NOMO-1 treated with dmso at 0.1 percent for 144 hours (cell line): ENCODE measurements at regions not wholly inside any gene's neighbourhood (a gene's known extent, or its start where the extent isn't known, plus 50 kb on each side); places are given as distances from the start of the nearest gene placed in this dataset.
"Not testable (repeated sequence)": the region's sequence is repeated elsewhere in the genome, so short reads cannot be mapped to it uniquely, and the experiment has no call there.

Experiments used
- DNase-seq: peaks from one replicate; lab custom pipeline; 2025; ENCODE audit not compliant: unreplicated experiment; lab: John Stamatoyannopoulos, UW

- not testable (repeated sequence) for DNase-seq
Observed at GRCh38 chr2:76697439-76697838, 824.7 kb downstream of the LRRTM4 start.

- no peak for DNase-seq
Observed at GRCh38 chr2:76692908-76693307, 829.3 kb downstream of the LRRTM4 start.

GRCh38 chr2:76688732-76689131, 833.4 kb downstream of the LRRTM4 start:
- DNase-seq = no peak

GRCh38 chr2:76687923-76688322, 834.3 kb downstream of the LRRTM4 start:
- no peak for DNase-seq

- no peak for DNase-seq
Observed at GRCh38 chr2:76684756-76685155, 837.4 kb downstream of the LRRTM4 start.

- DNase-seq = no peak
Observed at GRCh38 chr2:76679025-76679396, 843.2 kb downstream of the LRRTM4 start.

- no peak for DNase-seq
Observed at GRCh38 chr2:76678383-76679024, 843.7 kb downstream of the LRRTM4 start.

GRCh38 chr2:76675212-76675611, 847.0 kb downstream of the LRRTM4 start:
- no peak for DNase-seq

GRCh38 chr2:76672798-76673197, 849.4 kb downstream of the LRRTM4 start:
- no peak for DNase-seq

- DNase-seq = no peak
Observed at GRCh38 chr2:76669966-76670465, 852.2 kb downstream of the LRRTM4 start.

- no peak for DNase-seq
Observed at GRCh38 chr2:76668279-76668678, 853.9 kb downstream of the LRRTM4 start.

- no peak for DNase-seq
Observed at GRCh38 chr2:76667821-76668271, 854.3 kb downstream of the LRRTM4 start.

- no peak for DNase-seq
Observed at GRCh38 chr2:76642129-76642528, 880.0 kb downstream of the LRRTM4 start.

GRCh38 chr2:76641506-76641905, 880.7 kb downstream of the LRRTM4 start:
- no peak for DNase-seq

- DNase-seq = no peak
Observed at GRCh38 chr2:76640905-76641304, 881.3 kb downstream of the LRRTM4 start.

- DNase-seq = no peak
Observed at GRCh38 chr2:76639171-76639680, 883.0 kb downstream of the LRRTM4 start.

GRCh38 chr2:76633276-76633921, 888.8 kb downstream of the LRRTM4 start:
- no peak for DNase-seq

- DNase-seq = no peak
Observed at GRCh38 chr2:76625101-76625500, 897.1 kb downstream of the LRRTM4 start.

GRCh38 chr2:76613330-76613729, 902.6 kb upstream of the GCFC2 start:
- DNase-seq = no peak

GRCh38 chr2:76612764-76613163, 902.0 kb upstream of the GCFC2 start:
- DNase-seq = no peak

GRCh38 chr2:76610451-76610850, 899.7 kb upstream of the GCFC2 start:
- DNase-seq = no peak

- peak; percentile 25 for DNase-seq
Observed at GRCh38 chr2:76599732-76600368, 889.1 kb upstream of the GCFC2 start.
